Tibial nerve (tissue), 4 donors: ENCODE measurements at regions not wholly inside any gene's neighbourhood (a gene's known extent, or its start where the extent isn't known, plus 50 kb on each side); places are given as distances from the start of the nearest gene placed in this dataset.

Experiments used
- DNase-seq, 2 donors: peaks; one replicate each; pipeline ENCODE4 v3.0.0-alpha.2; 2019; ENCODE audit warnings: low spot score in 2 of 2
- H3K27ac ChIP-seq, 4 donors: fragments of 200-600 bp; sonication (generic) in 3 of 4; one replicate each; pipeline ENCODE4 v1.5.1; 2017 to 2019; ENCODE audit warnings: mild to moderate bottlenecking in 1 of 4
- H3K27me3 ChIP-seq, 2 donors: fragments of 200-600 bp; sonication (generic) in 1 of 2; one replicate each; pipeline versions ENCODE4 v1.5.1 to v1.6.0; 2017 to 2019
- H3K36me3 ChIP-seq, 3 donors: fragments of 200-600 bp; sonication (generic); one replicate each; pipeline ENCODE4 v1.5.1; 2018 to 2019
- H3K4me1 ChIP-seq, 4 donors: fragments of 200-600 bp; sonication (generic) in 3 of 4; one replicate each; pipeline ENCODE4 v1.5.1; 2017 to 2019
- H3K4me3 ChIP-seq, 4 donors: fragments of 200-600 bp; sonication (generic) in 3 of 4; one replicate each; pipeline ENCODE4 v1.5.1; 2017 to 2019; ENCODE audit warnings: mild to moderate bottlenecking in 1 of 4, moderate library complexity in 1 of 4
- H3K9me3 ChIP-seq, 4 donors: fragments of 200-600 bp; sonication (generic) in 3 of 4; one replicate each; pipeline ENCODE4 v1.5.1; 2017 to 2019
- CTCF ChIP-seq, 5 experiments: fragments of 200-600 bp in 3 of 5; fragments of 450-650 bp in 2 of 5; sonication (generic) in 3 of 5; IDR thresholded peaks; one replicate each; pipeline ENCODE4 v1.5.1; 2016 to 2019; ENCODE audit warnings: antibody characterized with exemption in 5 of 5, mild to moderate bottlenecking in 3 of 5, moderate library complexity in 2 of 5
- EP300 ChIP-seq, 2 donors: sonication (generic); formaldehyde crosslinking; IDR thresholded peaks; one replicate each; pipeline ENCODE4 v1.6.1; 2017; ENCODE audit warnings: antibody characterized with exemption in 2 of 2, mild to moderate bottlenecking in 1 of 2
- POLR2A ChIP-seq, 2 donors: fragments of 450-650 bp; IDR thresholded peaks; one replicate each; pipeline ENCODE4 v1.6.1; 2017; ENCODE audit warnings: antibody characterized with exemption in 2 of 2, mild to moderate bottlenecking in 2 of 2, moderate library complexity in 2 of 2
- WGBS, 2 donors: methylation state at CpG; one replicate each; pipeline ENCODE4 v1.1.5; 2018; 5-methylcytosine and 5-hydroxymethylcytosine counted together

DNA sequence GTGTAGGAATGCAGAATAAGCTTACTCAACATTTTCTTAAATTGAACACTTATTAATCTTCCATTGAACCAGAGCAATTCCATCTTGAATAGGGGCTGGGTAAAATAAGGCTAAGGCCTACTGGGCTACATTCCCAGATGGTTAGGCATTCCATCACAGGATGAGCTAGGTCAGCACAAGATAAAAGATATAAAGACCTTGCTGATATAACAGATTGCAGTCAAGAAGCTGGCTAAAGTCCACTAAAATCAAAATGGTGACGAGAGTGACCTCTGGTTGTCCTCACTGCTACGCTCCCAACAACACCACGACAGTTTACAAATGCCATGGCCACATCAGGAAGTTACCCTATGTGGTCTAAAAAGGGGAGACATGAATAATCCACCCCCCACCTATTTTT, 156.1 kb downstream of the NXNL2 start:
- 75 to 79% methylated on average over 3 of the region's 3 CpGs for WGBS, 2 donors
- no peak for DNase-seq
- H3K27ac ChIP-seq, result no peak overlapping the region
- H3K4me1 ChIP-seq, result no peaks in the 10 kb centered on the region
- H3K9me3 ChIP-seq, result peaks cover 0 to 3% (median 0%) of the 10 kb centered on the region in 4 donors
- TF ChIP-seq EP300 (IDR thresholded peaks at IDR 0.05) (no peak), POLR2A (IDR thresholded peaks at IDR 0.05) (no peak), CTCF (IDR thresholded peaks at IDR 0.05) (no peak)
- H3K27me3 ChIP-seq, result no peaks in the 10 kb centered on the region
- no peak overlapping the region for H3K4me3 ChIP-seq
- H3K36me3 ChIP-seq, result no peaks in the 10 kb centered on the region

GRCh38 chr9:88691811-88692210, 156.8 kb downstream of the NXNL2 start:
- TF ChIP-seq POLR2A (IDR thresholded peaks at IDR 0.05) (no peak), EP300 (IDR thresholded peaks at IDR 0.05) (no peak), CTCF (IDR thresholded peaks at IDR 0.05) (no peak)
- no peak for DNase-seq
- 87 to 95% methylated on average over 2 of the region's 2 CpGs for WGBS, 2 donors
- Histone ChIP-seq H3K4me1 (no peaks in the 10 kb centered on the region), H3K36me3 (no peaks in the 10 kb centered on the region), H3K27me3 (no peaks in the 10 kb centered on the region), H3K27ac (no peak overlapping the region), H3K4me3 (no peak overlapping the region), H3K9me3 (peaks cover 0 to 3% (median 0%) of the 10 kb centered on the region in 4 donors)

GRCh38 chr9:88692827-88693226, 157.8 kb downstream of the NXNL2 start:
- Histone ChIP-seq H3K27me3 (no peaks in the 10 kb centered on the region), H3K9me3 (peaks cover 0 to 3% (median 0%) of the 10 kb centered on the region in 4 donors), H3K36me3 (no peaks in the 10 kb centered on the region), H3K4me3 (no peak overlapping the region), H3K4me1 (no peaks in the 10 kb centered on the region), H3K27ac (no peak overlapping the region)
- TF ChIP-seq EP300 (IDR thresholded peaks at IDR 0.05) (no peak), CTCF (IDR thresholded peaks at IDR 0.05) (no peak), POLR2A (IDR thresholded peaks at IDR 0.05) (no peak)
- 80 to 88% methylated on average over 2 of the region's 2 CpGs for WGBS, 2 donors
- no peak for DNase-seq

DNA sequence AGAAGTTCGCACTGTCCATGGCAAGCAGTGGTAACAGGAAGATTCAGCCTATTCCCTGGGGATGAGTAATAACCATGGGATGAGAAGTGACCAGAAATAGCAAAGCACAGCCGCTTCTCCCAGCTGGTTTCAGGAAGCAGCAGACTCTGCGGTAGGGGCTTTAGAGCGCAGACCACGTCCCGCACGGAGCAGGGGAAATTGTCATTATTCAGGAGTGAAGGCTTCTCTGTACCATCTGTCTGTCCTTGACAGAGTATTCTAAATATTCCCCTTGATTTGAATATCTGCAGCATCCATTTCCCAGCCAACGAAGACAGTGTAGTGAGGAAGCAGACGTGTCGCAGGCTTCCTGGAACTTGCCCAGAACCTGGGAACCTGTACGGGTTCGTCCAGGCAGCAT, 159.6 kb downstream of the NXNL2 start:
- 81 to 82% methylated on average over 12 of the region's 12 CpGs for WGBS, 2 donors

GRCh38 chr9:88696501-88696900, 161.5 kb downstream of the NXNL2 start:
- DNase-seq, result no peak
- TF ChIP-seq CTCF (IDR thresholded peaks at IDR 0.05) (no peak), EP300 (IDR thresholded peaks at IDR 0.05) (no peak), POLR2A (IDR thresholded peaks at IDR 0.05) (no peak)
- Histone ChIP-seq H3K27ac (no peak overlapping the region), H3K27me3 (no peaks in the 10 kb centered on the region), H3K4me3 (no peak overlapping the region), H3K4me1 (no peaks in the 10 kb centered on the region), H3K36me3 (no peaks in the 10 kb centered on the region), H3K9me3 (peaks cover 0 to 4% (median 2%) of the 10 kb centered on the region in 4 donors)
- 91 to 95% methylated on average over 9 of the region's 9 CpGs for WGBS, 2 donors

More for the DNA sequence above, 159.6 kb downstream of the NXNL2 start:
- no peak for TF ChIP-seq EP300 (IDR thresholded peaks at IDR 0.05)
- TF ChIP-seq CTCF (IDR thresholded peaks at IDR 0.05), result no peak
- no peak for TF ChIP-seq POLR2A (IDR thresholded peaks at IDR 0.05)
- Histone ChIP-seq H3K9me3 (peaks cover 0 to 3% (median 0%) of the 10 kb centered on the region in 4 donors), H3K4me1 (no peaks in the 10 kb centered on the region), H3K27me3 (no peaks in the 10 kb centered on the region), H3K4me3 (no peak overlapping the region), H3K36me3 (no peaks in the 10 kb centered on the region), H3K27ac (no peak overlapping the region)
- DNase-seq, result no peak
